ENCODE measurements at regions not wholly inside any gene's neighbourhood (a gene's known extent, or its start where the extent isn't known, plus 50 kb on each side); places are given as distances from the start of the nearest gene placed in this dataset.
"Not testable (repeated sequence)": the region's sequence is repeated elsewhere in the genome, so short reads cannot be mapped to it uniquely, and the experiment has no call there.

- Histone ChIP-seq H3K4me3 (no peak overlapping the region), H3K9me3 (no peaks in the 10 kb centered on the region), H3K27ac (no peak overlapping the region), H3K27me3 (replicated peaks; ENCODE audit: insufficient read depth) (no peaks in the 10 kb centered on the region), H3K36me3 (no peaks in the 10 kb centered on the region), H3K4me1 (replicated peaks) (no peaks in the 10 kb centered on the region)
- intact Hi-C loops (cut with DNase I): no loop called here
- WGBS: 44% methylated on average over 5 of the region's 5 CpGs
- no peak for TF ChIP-seq POLR2AphosphoS5 (IDR thresholded peaks at IDR 0.05)
- DNase-seq (ENCODE audit: low spot score): no peak
Measured at GRCh38 chr6:134806180-134806798, 143.6 kb downstream of the ALDH8A1 start.

- no peak for DNase-seq (ENCODE audit: low spot score)
Measured at GRCh38 chr6:134805168-134805567, 144.7 kb downstream of the ALDH8A1 start.

GRCh38 chr6:134804311-134804710 lies 145.6 kb downstream of the ALDH8A1 start:
- H3K36me3 ChIP-seq; intact Hi-C loops (cut with DNase I); H3K27me3 ChIP-seq (replicated peaks; ENCODE audit: insufficient read depth); H3K9me3 ChIP-seq; H3K27ac ChIP-seq; DNase-seq (ENCODE audit: low spot score); H3K4me1 ChIP-seq (replicated peaks); H3K4me3 ChIP-seq: not testable (repeated sequence)
- WGBS: 97% methylated on average over 10 of the region's 10 CpGs

More at GRCh38 chr6:134805168-134805567, 144.7 kb downstream of the ALDH8A1 start:
- intact Hi-C loops (cut with DNase I): no loop called here
- Histone ChIP-seq H3K9me3 (no peaks in the 10 kb centered on the region), H3K27ac (no peak overlapping the region), H3K4me3 (no peak overlapping the region), H3K36me3 (no peaks in the 10 kb centered on the region), H3K27me3 (replicated peaks; ENCODE audit: insufficient read depth) (no peaks in the 10 kb centered on the region), H3K4me1 (replicated peaks) (no peaks in the 10 kb centered on the region)
- TF ChIP-seq POLR2A (IDR thresholded peaks at IDR 0.05) (no peak), CTCF (IDR thresholded peaks at IDR 0.05) (no peak), POLR2AphosphoS5 (IDR thresholded peaks at IDR 0.05) (no peak)
- WGBS: 71% methylated on average over 6 of the region's 6 CpGs

- Histone ChIP-seq H3K36me3 (no peaks in the 10 kb centered on the region), H3K27ac (no peak overlapping the region), H3K4me3 (no peak overlapping the region), H3K4me1 (replicated peaks) (no peaks in the 10 kb centered on the region), H3K27me3 (replicated peaks; ENCODE audit: insufficient read depth) (no peaks in the 10 kb centered on the region), H3K9me3 (no peaks in the 10 kb centered on the region)
- WGBS: 77% methylated on average over 5 of the region's 5 CpGs
- TF ChIP-seq CTCF (IDR thresholded peaks at IDR 0.05): no peak
- TF ChIP-seq POLR2AphosphoS5 (IDR thresholded peaks at IDR 0.05): no peak
- no peak for TF ChIP-seq POLR2A (IDR thresholded peaks at IDR 0.05)
- intact Hi-C loops (cut with DNase I): no loop called here
- DNase-seq (ENCODE audit: low spot score): peak; percentile 7
Measured at GRCh38 chr6:134802426-134803058, 147.4 kb downstream of the ALDH8A1 start.

GRCh38 chr6:134797400-134798113 lies 152.3 kb downstream of the ALDH8A1 start:
- H3K4me1 ChIP-seq (replicated peaks): no peaks in the 10 kb centered on the region
- TF ChIP-seq POLR2A (IDR thresholded peaks at IDR 0.05): no peak
- TF ChIP-seq CTCF (IDR thresholded peaks at IDR 0.05): no peak
- TF ChIP-seq POLR2AphosphoS5 (IDR thresholded peaks at IDR 0.05): no peak
- no peak overlapping the region for H3K4me3 ChIP-seq
- intact Hi-C loops (cut with DNase I): no loop called here
- no peaks in the 10 kb centered on the region for H3K27me3 ChIP-seq (replicated peaks; ENCODE audit: insufficient read depth)
- H3K27ac ChIP-seq: no peak overlapping the region
- DNase-seq (ENCODE audit: low spot score): no peak
- WGBS: 67% methylated on average over 7 of the region's 7 CpGs
- H3K9me3 ChIP-seq: no peaks in the 10 kb centered on the region
- H3K36me3 ChIP-seq: no peaks in the 10 kb centered on the region

Data from prostate gland (tissue), 2 donors.